AG08396 (cell line): ENCODE measurements at regions not wholly inside any gene's neighbourhood (a gene's known extent, or its start where the extent isn't known, plus 50 kb on each side); places are given as distances from the start of the nearest gene placed in this dataset.

Source experiments
- DNase-seq: peaks from one replicate; pipeline ENCODE4 v3.0.0; 2012; ENCODE audit warnings: low spot score, mixed read lengths

GRCh38 chr6:166774770-166775169 lies 147.7 kb upstream of the RPS6KA2 start:
- no peak for DNase-seq

GRCh38 chr6:166774292-166774691 lies 147.2 kb upstream of the RPS6KA2 start:
- DNase-seq = no peak

GRCh38 chr6:166772518-166772917 lies 145.5 kb upstream of the RPS6KA2 start:
- no peak for DNase-seq

- no peak for DNase-seq
Measured at GRCh38 chr6:166771701-166772100, 144.7 kb upstream of the RPS6KA2 start.

GRCh38 chr6:166770216-166771116 lies 143.4 kb upstream of the RPS6KA2 start:
- no peak for DNase-seq

GRCh38 chr6:166769648-166770047 lies 142.6 kb upstream of the RPS6KA2 start:
- no peak for DNase-seq

- no peak for DNase-seq
Measured at GRCh38 chr6:166768761-166769160, 141.7 kb upstream of the RPS6KA2 start.

- no peak for DNase-seq
Measured at GRCh38 chr6:166767230-166767629, 140.2 kb upstream of the RPS6KA2 start.

GRCh38 chr6:166766769-166767168 lies 139.7 kb upstream of the RPS6KA2 start:
- no peak for DNase-seq

- no peak for DNase-seq
Measured at GRCh38 chr6:166765234-166765541, 138.1 kb upstream of the RPS6KA2 start.

- DNase-seq = no peak
Measured at GRCh38 chr6:166764473-166765233, 137.6 kb upstream of the RPS6KA2 start.

GRCh38 chr6:166763606-166764472 lies 136.8 kb upstream of the RPS6KA2 start:
- no peak for DNase-seq

- DNase-seq = no peak
Measured at GRCh38 chr6:166761801-166762200, 134.8 kb upstream of the RPS6KA2 start.

- DNase-seq = no peak
Measured at GRCh38 chr6:166760288-166760687, 133.2 kb upstream of the RPS6KA2 start.

- DNase-seq = no peak
Measured at GRCh38 chr6:166758136-166758704, 131.2 kb upstream of the RPS6KA2 start.

GRCh38 chr6:166757232-166758135 lies 130.4 kb upstream of the RPS6KA2 start:
- peak; percentile 68 for DNase-seq

GRCh38 chr6:166754218-166755030 lies 127.4 kb upstream of the RPS6KA2 start:
- no peak for DNase-seq

- no peak for DNase-seq
Measured at GRCh38 chr6:166752928-166753721, 126.1 kb upstream of the RPS6KA2 start.

- DNase-seq = no peak
Measured at GRCh38 chr6:166752097-166752496, 125.0 kb upstream of the RPS6KA2 start.
